ENCODE measurements at regions not wholly inside any gene's neighbourhood (a gene's known extent, or its start where the extent isn't known, plus 50 kb on each side); places are given as distances from the start of the nearest gene placed in this dataset.

DNA sequence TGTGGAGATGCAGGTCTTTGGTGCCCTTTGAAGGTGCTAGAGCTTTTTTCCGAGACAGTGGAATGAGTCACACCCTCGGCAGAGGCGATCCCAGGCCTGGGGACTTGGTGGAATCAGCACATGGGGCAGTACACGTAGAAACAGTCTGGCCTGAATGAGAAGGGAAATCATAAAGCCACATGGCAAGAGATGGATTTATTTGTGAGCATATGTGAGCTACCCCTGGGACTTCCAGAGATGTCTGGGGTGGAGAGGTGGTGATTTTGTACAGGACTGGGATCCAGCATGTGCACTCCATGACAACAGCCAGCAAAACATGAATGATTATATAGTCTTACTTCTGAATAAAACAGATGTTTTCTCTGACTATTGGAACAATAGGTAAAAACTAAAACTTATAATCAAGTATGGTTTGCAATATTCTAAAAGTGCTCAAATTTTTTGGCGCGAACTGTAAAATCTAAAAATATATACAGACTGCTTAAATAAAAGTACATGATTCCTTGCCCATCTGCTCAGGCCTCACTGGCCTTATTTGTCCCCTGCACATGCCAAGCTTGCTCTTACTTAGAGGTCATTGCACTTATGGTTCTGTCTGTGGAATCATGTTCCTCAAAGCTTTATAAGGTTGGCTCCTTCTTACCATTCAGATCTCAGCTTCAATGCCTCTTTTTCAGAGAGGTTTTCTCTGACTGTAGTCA lies 54.7 kb upstream of the SMARCA2 start:
- H3K27ac ChIP-seq = no peak overlapping the region
- H3K4me3 ChIP-seq = no peak overlapping the region
- TF ChIP-seq, protein P1, sequence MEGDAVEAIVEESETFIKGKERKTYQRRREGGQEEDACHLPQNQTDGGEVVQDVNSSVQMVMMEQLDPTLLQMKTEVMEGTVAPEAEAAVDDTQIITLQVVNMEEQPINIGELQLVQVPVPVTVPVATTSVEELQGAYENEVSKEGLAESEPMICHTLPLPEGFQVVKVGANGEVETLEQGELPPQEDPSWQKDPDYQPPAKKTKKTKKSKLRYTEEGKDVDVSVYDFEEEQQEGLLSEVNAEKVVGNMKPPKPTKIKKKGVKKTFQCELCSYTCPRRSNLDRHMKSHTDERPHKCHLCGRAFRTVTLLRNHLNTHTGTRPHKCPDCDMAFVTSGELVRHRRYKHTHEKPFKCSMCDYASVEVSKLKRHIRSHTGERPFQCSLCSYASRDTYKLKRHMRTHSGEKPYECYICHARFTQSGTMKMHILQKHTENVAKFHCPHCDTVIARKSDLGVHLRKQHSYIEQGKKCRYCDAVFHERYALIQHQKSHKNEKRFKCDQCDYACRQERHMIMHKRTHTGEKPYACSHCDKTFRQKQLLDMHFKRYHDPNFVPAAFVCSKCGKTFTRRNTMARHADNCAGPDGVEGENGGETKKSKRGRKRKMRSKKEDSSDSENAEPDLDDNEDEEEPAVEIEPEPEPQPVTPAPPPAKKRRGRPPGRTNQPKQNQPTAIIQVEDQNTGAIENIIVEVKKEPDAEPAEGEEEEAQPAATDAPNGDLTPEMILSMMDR (IDR thresholded peaks at IDR 0.05; ENCODE audit: low read depth, low read length) = no peak
- no peaks in the 10 kb centered on the region for H3K4me1 ChIP-seq (ENCODE audit: low read depth)
- no peaks in the 10 kb centered on the region for H3K27me3 ChIP-seq
- no peak for DNase-seq (ENCODE audit: low read depth in 1 of 2, low spot score in 1 of 2)
- no peaks in the 10 kb centered on the region for H3K9me3 ChIP-seq (ENCODE audit: low read depth)
- H3K36me3 ChIP-seq = no peaks in the 10 kb centered on the region

DNA sequence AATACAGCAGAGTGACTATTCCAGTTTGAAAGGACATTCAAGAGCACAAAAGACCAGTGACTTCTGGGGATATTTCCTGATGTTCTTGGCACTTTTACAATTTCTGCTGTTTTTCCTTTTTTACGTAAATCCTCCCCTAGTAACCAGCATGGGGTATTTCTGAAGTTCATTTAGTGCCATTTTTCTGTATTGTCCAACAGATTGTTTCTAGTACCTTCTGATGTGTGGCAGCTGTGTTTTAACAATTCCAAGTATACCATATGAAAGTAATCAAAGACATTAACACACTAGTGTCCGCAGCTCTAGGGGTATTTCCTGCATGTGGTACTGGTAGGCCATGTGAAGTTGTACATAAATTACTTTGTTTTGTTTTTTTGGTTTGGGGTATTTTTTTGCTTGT lies 53.0 kb upstream of the SMARCA2 start:
- H3K27me3 ChIP-seq = no peaks in the 10 kb centered on the region
- H3K27ac ChIP-seq = no peak overlapping the region
- TF ChIP-seq, protein P1 (IDR thresholded peaks at IDR 0.05; ENCODE audit: low read depth, low read length) = no peak
- no peaks in the 10 kb centered on the region for H3K4me1 ChIP-seq (ENCODE audit: low read depth)
- no peaks in the 10 kb centered on the region for H3K9me3 ChIP-seq (ENCODE audit: low read depth)
- DNase-seq (ENCODE audit: low read depth in 1 of 2, low spot score in 1 of 2) = peak in 1 of 2 donors; percentile 2
- H3K4me3 ChIP-seq = no peak overlapping the region
- H3K36me3 ChIP-seq = no peaks in the 10 kb centered on the region

DNA sequence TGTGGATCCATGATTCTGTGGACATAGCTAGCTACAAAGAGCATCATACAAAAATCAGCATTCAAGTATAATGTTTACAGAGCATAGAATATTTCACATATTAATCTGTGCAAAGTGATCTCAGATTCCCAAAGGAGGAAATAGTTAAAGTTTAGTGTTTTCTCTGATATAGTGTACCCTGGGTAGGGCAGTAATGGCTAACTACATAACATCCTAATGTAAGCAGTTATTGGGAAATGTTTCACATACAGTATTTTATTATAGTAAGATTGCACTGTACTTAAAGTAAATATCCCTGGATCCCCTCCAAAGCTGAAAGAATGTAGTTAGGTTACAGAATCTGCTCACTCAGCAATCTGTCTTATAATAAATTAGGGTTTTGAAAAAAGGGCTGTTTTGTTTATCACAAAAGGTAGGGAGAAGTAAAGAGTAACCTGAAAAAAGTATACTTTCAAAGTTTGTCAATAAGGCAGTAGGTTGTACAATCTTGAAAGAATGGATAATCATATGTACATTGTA lies 52.5 kb upstream of the SMARCA2 start:
- TF ChIP-seq, protein P1 (IDR thresholded peaks at IDR 0.05; ENCODE audit: low read depth, low read length) = no peak
- Histone ChIP-seq H3K9me3 (ENCODE audit: low read depth) (no peaks in the 10 kb centered on the region), H3K27me3 (no peaks in the 10 kb centered on the region), H3K36me3 (no peaks in the 10 kb centered on the region), H3K4me1 (ENCODE audit: low read depth) (no peaks in the 10 kb centered on the region), H3K4me3 (no peak overlapping the region), H3K27ac (no peak overlapping the region)
- no peak for DNase-seq (ENCODE audit: low read depth in 1 of 2, low spot score in 1 of 2)

DNA sequence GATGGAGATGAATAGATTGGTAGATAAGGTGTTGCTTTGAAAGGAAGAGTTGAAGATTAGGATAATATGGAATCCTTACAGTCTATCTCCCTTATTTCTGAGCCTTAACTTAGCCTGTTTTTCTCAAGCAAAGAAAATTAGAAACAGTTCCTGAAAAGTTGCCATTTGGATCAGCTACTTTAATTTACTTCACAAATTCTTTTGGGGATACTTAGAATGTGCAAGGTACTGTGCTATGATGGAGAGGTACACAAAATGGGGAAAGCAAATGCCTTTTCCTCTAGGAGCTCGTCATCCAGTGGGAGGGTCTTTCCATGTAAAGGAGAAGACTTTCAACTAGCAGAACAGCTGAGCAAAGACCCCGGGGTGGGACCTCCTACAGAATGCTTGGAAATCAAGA lies 51.1 kb upstream of the SMARCA2 start:
- Histone ChIP-seq H3K27me3 (no peaks in the 10 kb centered on the region), H3K4me3 (no peak overlapping the region), H3K36me3 (no peaks in the 10 kb centered on the region), H3K4me1 (ENCODE audit: low read depth) (no peaks in the 10 kb centered on the region), H3K27ac (no peak overlapping the region), H3K9me3 (ENCODE audit: low read depth) (no peaks in the 10 kb centered on the region)
- TF ChIP-seq, protein P1 (IDR thresholded peaks at IDR 0.05; ENCODE audit: low read depth, low read length) = no peak
- no peak for DNase-seq (ENCODE audit: low read depth in 1 of 2, low spot score in 1 of 2)
